ENCODE measurements at regions not wholly inside any gene's neighbourhood (a gene's known extent, or its start where the extent isn't known, plus 50 kb on each side); places are given as distances from the start of the nearest gene placed in this dataset.

- Mint-ChIP-seq H3K4me3 (no peak overlapping the region), H3K9me3 (peaks cover 9% of the 10 kb centered on the region), H3K27ac (no peak overlapping the region), H3K36me3 (no peaks in the 10 kb centered on the region), H3K27me3 (ENCODE audit: low read depth) (no peaks in the 10 kb centered on the region), H3K4me1 (no peaks in the 10 kb centered on the region)
- no peak for DNase-seq (ENCODE audit: low spot score in 2 of 2, unreplicated experiment in 2 of 2)
- no peak for TF ChIP-seq CTCF (IDR thresholded peaks at IDR 0.05; ENCODE audit: unreplicated experiment)
Observed at GRCh38 chr10:4717670-4718069, 108.3 kb upstream of the AKR1E2 start.

GRCh38 chr10:4710858-4711257, 115.1 kb upstream of the AKR1E2 start:
- H3K36me3 Mint-ChIP-seq = no peaks in the 10 kb centered on the region
- H3K4me1 Mint-ChIP-seq = no peaks in the 10 kb centered on the region
- TF ChIP-seq CTCF (IDR thresholded peaks at IDR 0.05; ENCODE audit: unreplicated experiment) = no peak
- H3K27me3 Mint-ChIP-seq (ENCODE audit: low read depth) = no peaks in the 10 kb centered on the region
- no peak for DNase-seq (ENCODE audit: low spot score in 2 of 2, unreplicated experiment in 2 of 2)
- H3K9me3 Mint-ChIP-seq = no peaks in the 10 kb centered on the region
- H3K4me3 Mint-ChIP-seq = no peak overlapping the region
- H3K27ac Mint-ChIP-seq = no peak overlapping the region

- TF ChIP-seq CTCF (IDR thresholded peaks at IDR 0.05; ENCODE audit: unreplicated experiment) = peak; percentile 21
- Mint-ChIP-seq H3K4me1 (peaks cover 3% of the 10 kb centered on the region), H3K27ac (no peak overlapping the region), H3K4me3 (no peak overlapping the region), H3K36me3 (no peaks in the 10 kb centered on the region), H3K27me3 (ENCODE audit: low read depth) (no peaks in the 10 kb centered on the region), H3K9me3 (no peaks in the 10 kb centered on the region)
- DNase-seq (ENCODE audit: low spot score in 2 of 2, unreplicated experiment in 2 of 2) = no peak
Observed at GRCh38 chr10:4708123-4708759, 117.8 kb upstream of the AKR1E2 start.

- Mint-ChIP-seq H3K27ac (no peak overlapping the region), H3K36me3 (no peaks in the 10 kb centered on the region), H3K4me1 (peaks cover 3% of the 10 kb centered on the region), H3K9me3 (no peaks in the 10 kb centered on the region), H3K4me3 (no peak overlapping the region), H3K27me3 (ENCODE audit: low read depth) (no peaks in the 10 kb centered on the region)
- no peak for TF ChIP-seq CTCF (IDR thresholded peaks at IDR 0.05; ENCODE audit: unreplicated experiment)
- DNase-seq (ENCODE audit: low spot score in 2 of 2, unreplicated experiment in 2 of 2) = no peak
Observed at GRCh38 chr10:4707221-4707620, 118.8 kb upstream of the AKR1E2 start.

- H3K9me3 Mint-ChIP-seq = no peaks in the 10 kb centered on the region
- TF ChIP-seq CTCF (IDR thresholded peaks at IDR 0.05; ENCODE audit: unreplicated experiment) = no peak
- peaks cover 3% of the 10 kb centered on the region for H3K4me1 Mint-ChIP-seq
- H3K27me3 Mint-ChIP-seq (ENCODE audit: low read depth) = no peaks in the 10 kb centered on the region
- no peak overlapping the region for H3K4me3 Mint-ChIP-seq
- H3K27ac Mint-ChIP-seq = no peak overlapping the region
- no peaks in the 10 kb centered on the region for H3K36me3 Mint-ChIP-seq
- no peak for DNase-seq (ENCODE audit: low spot score in 2 of 2, unreplicated experiment in 2 of 2)
Observed at GRCh38 chr10:4704034-4704545, 121.9 kb upstream of the AKR1E2 start.
